ENCODE measurements at regions not wholly inside any gene's neighbourhood (a gene's known extent, or its start where the extent isn't known, plus 50 kb on each side); places are given as distances from the start of the nearest gene placed in this dataset.

- H3K36me3 ChIP-seq (ENCODE audit: insufficient read depth, low read length), result no peaks in the 10 kb centered on the region
- no peak overlapping the region for H3K4me2 ChIP-seq (ENCODE audit: low read length)
- H3K4me3 ChIP-seq (ENCODE audit: low read depth, low read length, poor library complexity, severe bottlenecking), result no peak overlapping the region
- TF ChIP-seq EZH2 (IDR thresholded peaks at IDR 0.05; ENCODE audit: borderline replicate concordance, low read length) (no peak), CTCF (IDR thresholded peaks at IDR 0.05; ENCODE audit: low read length) (no peak)
- no peaks in the 10 kb centered on the region for H3K9me3 ChIP-seq (ENCODE audit: low read length)
- H3K4me1 ChIP-seq (ENCODE audit: insufficient read depth, low read length, severe bottlenecking), result peaks cover 10% of the 10 kb centered on the region
- H3F3A ChIP-seq (ENCODE audit: insufficient read depth, low read length), result no peaks in the 10 kb centered on the region
- no peaks in the 10 kb centered on the region for H4K20me1 ChIP-seq (ENCODE audit: insufficient read depth, low read length)
- H3K9me2 ChIP-seq (ENCODE audit: low read depth, low read length), result no peaks in the 10 kb centered on the region
- no peak overlapping the region for H3K27ac ChIP-seq (ENCODE audit: low read depth, low read length, poor library complexity, severe bottlenecking)
- no peak overlapping the region for H3K9ac ChIP-seq (ENCODE audit: low read length)
- H3K79me2 ChIP-seq (ENCODE audit: insufficient read depth, low read length), result no peaks in the 10 kb centered on the region
- no peak overlapping the region for H2AFZ ChIP-seq (ENCODE audit: low read length)
- H3K27me3 ChIP-seq (ENCODE audit: insufficient read depth, low read length), result no peaks in the 10 kb centered on the region
Measured at GRCh38 chr12:92028441-92028709, 117.3 kb downstream of the BTG1 start.

GRCh38 chr12:92027701-92028440 is 117.8 kb downstream of the BTG1 start:
- no peaks in the 10 kb centered on the region for H3K9me2 ChIP-seq (ENCODE audit: low read depth, low read length)
- no peaks in the 10 kb centered on the region for H4K20me1 ChIP-seq (ENCODE audit: insufficient read depth, low read length)
- no peak overlapping the region for H3K27ac ChIP-seq (ENCODE audit: low read depth, low read length, poor library complexity, severe bottlenecking)
- H3K9me3 ChIP-seq (ENCODE audit: low read length), result no peaks in the 10 kb centered on the region
- peaks cover 10% of the 10 kb centered on the region for H3K4me1 ChIP-seq (ENCODE audit: insufficient read depth, low read length, severe bottlenecking)
- no peaks in the 10 kb centered on the region for H3F3A ChIP-seq (ENCODE audit: insufficient read depth, low read length)
- no peaks in the 10 kb centered on the region for H3K79me2 ChIP-seq (ENCODE audit: insufficient read depth, low read length)
- H3K9ac ChIP-seq (ENCODE audit: low read length), result no peak overlapping the region
- H3K4me3 ChIP-seq (ENCODE audit: low read depth, low read length, poor library complexity, severe bottlenecking), result no peak overlapping the region
- no peak for TF ChIP-seq CTCF (IDR thresholded peaks at IDR 0.05; ENCODE audit: low read length)
- TF ChIP-seq EZH2 (IDR thresholded peaks at IDR 0.05; ENCODE audit: borderline replicate concordance, low read length), result no peak
- no peaks in the 10 kb centered on the region for H3K27me3 ChIP-seq (ENCODE audit: insufficient read depth, low read length)
- no peak overlapping the region for H3K4me2 ChIP-seq (ENCODE audit: low read length)
- no peak overlapping the region for H2AFZ ChIP-seq (ENCODE audit: low read length)
- H3K36me3 ChIP-seq (ENCODE audit: insufficient read depth, low read length), result no peaks in the 10 kb centered on the region

- Histone ChIP-seq H3K4me2 (ENCODE audit: low read length) (no peak overlapping the region), H3K79me2 (ENCODE audit: insufficient read depth, low read length) (no peaks in the 10 kb centered on the region), H3K27ac (ENCODE audit: low read depth, low read length, poor library complexity, severe bottlenecking) (no peak overlapping the region), H2AFZ (ENCODE audit: low read length) (no peak overlapping the region), H3K9me3 (ENCODE audit: low read length) (no peaks in the 10 kb centered on the region), H4K20me1 (ENCODE audit: insufficient read depth, low read length) (no peaks in the 10 kb centered on the region), H3K4me3 (ENCODE audit: low read depth, low read length, poor library complexity, severe bottlenecking) (no peak overlapping the region), H3K36me3 (ENCODE audit: insufficient read depth, low read length) (no peaks in the 10 kb centered on the region), H3K9ac (ENCODE audit: low read length) (no peak overlapping the region), H3K9me2 (ENCODE audit: low read depth, low read length) (no peaks in the 10 kb centered on the region), H3F3A (ENCODE audit: insufficient read depth, low read length) (no peaks in the 10 kb centered on the region), H3K27me3 (ENCODE audit: insufficient read depth, low read length) (no peaks in the 10 kb centered on the region), H3K4me1 (ENCODE audit: insufficient read depth, low read length, severe bottlenecking) (peaks cover 10% of the 10 kb centered on the region)
- TF ChIP-seq EZH2 (IDR thresholded peaks at IDR 0.05; ENCODE audit: borderline replicate concordance, low read length) (no peak), CTCF (IDR thresholded peaks at IDR 0.05; ENCODE audit: low read length) (no peak)
Measured at GRCh38 chr12:92027243-92027642, 118.4 kb downstream of the BTG1 start.
